GM12875 (cell line): ENCODE measurements at regions not wholly inside any gene's neighbourhood (a gene's known extent, or its start where the extent isn't known, plus 50 kb on each side); places are given as distances from the start of the nearest gene placed in this dataset.
"Not testable (repeated sequence)": the region's sequence is repeated elsewhere in the genome, so short reads cannot be mapped to it uniquely, and the experiment has no call there.

ENCODE experiments used
- H3K4me3 ChIP-seq: one replicate; pipeline ENCODE4 v1.5.1; 2011; ENCODE audit warnings: low read depth, low read length, control low read depth
- TF ChIP-seq, protein P1 (sequence below): IDR thresholded peaks from 2 replicates; pipeline ENCODE4 v1.5.1; 2011; ENCODE audit warnings: low read depth, mild to moderate bottlenecking, control low read depth, inconsistent platforms, low read length, moderate library complexity, borderline replicate concordance; ENCODE audit not compliant: insufficient read depth

DNA sequence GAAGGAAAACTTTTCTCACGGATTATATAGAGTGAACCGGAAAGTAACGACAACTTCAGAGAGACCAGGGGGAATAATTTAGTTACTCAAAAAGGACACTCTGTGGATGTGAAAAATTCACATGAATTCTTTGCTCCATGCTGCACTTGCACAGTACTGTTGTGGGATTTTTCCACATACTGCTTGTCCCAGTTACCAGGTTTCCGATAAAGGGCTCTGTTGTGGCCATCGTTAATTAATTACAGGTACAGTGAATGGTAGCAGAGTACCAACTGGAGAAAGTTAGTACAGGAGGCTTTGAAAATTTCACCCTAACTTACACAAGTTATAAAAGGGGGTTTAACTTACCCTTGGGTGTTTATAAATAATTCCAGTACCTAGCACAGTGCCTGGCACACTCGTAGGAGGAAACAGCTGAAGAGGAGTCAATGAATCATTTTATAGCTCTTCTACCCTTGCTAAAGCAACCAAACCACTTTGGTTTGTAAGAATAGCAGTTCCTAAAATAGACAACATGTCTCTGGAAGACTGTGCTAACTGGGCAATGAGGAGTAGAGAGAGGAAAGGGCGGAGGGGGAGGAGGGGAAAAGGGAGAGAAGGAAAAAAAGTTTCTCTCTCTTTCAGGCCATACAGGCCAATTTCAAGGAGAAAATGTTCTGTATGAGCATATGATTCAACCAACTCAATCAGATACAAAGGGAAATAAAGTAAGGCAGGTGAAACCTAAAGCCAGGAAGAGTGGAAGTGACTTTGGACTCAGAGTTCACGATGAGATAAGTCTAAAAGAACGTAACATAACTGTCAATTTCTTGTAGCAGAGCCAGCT lies 98.3 kb upstream of the MAGI3 start:
- TF ChIP-seq, protein P1, sequence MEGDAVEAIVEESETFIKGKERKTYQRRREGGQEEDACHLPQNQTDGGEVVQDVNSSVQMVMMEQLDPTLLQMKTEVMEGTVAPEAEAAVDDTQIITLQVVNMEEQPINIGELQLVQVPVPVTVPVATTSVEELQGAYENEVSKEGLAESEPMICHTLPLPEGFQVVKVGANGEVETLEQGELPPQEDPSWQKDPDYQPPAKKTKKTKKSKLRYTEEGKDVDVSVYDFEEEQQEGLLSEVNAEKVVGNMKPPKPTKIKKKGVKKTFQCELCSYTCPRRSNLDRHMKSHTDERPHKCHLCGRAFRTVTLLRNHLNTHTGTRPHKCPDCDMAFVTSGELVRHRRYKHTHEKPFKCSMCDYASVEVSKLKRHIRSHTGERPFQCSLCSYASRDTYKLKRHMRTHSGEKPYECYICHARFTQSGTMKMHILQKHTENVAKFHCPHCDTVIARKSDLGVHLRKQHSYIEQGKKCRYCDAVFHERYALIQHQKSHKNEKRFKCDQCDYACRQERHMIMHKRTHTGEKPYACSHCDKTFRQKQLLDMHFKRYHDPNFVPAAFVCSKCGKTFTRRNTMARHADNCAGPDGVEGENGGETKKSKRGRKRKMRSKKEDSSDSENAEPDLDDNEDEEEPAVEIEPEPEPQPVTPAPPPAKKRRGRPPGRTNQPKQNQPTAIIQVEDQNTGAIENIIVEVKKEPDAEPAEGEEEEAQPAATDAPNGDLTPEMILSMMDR: no peak
- no peak overlapping the region for H3K4me3 ChIP-seq

DNA sequence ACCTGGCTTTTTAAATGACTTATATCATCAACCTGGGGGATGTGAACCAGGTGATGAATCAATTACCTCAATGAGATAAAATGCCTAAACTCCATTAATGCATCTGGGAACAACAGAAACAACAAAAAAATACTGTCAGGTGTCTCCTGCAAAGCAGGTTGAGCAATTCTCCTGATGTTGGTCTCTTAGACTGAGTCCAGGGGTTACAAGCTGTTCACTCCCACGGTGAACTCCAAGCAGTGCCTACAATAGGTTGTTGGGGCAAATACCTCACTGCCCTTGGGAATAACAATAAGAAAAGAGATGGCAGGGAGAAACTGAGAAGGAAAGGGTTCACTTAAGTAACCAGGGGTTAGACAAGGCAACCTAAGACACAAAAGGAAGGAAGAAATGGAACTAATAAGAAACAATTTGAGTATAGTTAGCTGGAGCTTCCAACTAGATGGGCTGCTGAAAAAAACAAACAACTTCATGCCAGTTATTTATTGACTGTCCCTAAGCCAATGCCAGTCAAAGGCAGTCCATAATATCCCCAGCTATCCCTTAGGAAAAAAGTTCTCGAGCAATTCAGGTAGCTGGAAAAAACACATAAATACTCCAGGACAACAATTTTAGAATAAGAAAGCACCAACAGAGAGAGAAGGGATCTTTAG lies 97.6 kb upstream of the MAGI3 start:
- H3K4me3 ChIP-seq: no peak overlapping the region
- TF ChIP-seq, protein P1: no peak

DNA sequence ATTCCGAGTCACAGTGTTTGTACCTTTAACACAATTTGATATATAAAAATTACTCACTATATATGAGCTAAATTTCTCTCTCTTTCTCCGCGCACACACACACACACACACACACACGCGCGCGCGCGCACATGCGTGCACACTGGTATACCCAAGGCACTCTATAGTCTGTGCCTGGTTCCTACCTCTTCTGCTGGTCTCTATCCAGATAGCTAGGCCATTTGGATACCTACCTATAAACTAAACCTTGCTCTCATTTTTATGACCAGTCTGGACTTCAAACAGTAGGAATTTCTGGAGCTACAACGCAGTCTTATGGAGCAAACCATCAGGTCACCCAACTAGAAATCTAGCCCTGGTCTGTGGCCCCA lies 97.1 kb upstream of the MAGI3 start:
- no peak overlapping the region for H3K4me3 ChIP-seq
- TF ChIP-seq, protein P1: no peak

DNA sequence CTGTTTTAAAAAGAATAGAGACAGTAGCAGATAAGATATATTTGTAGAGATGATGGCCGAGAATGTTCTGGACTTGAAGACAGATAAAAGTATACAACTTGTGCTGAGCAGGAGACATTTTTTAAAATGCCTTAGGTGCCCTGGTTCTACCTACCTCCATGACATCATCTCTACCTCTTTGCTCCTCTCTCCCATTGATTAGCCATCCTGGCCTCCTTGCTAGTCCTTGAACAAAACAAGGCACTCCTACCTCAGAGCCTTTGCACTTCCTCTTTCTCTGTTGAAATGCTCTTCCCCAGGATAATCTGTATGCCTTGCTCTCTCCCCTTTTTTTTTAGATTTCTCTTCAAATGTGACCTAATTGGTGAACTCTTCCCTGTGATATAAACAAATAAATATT lies 92.6 kb upstream of the MAGI3 start:
- TF ChIP-seq, protein P1: no peak
- H3K4me3 ChIP-seq: no peak overlapping the region

DNA sequence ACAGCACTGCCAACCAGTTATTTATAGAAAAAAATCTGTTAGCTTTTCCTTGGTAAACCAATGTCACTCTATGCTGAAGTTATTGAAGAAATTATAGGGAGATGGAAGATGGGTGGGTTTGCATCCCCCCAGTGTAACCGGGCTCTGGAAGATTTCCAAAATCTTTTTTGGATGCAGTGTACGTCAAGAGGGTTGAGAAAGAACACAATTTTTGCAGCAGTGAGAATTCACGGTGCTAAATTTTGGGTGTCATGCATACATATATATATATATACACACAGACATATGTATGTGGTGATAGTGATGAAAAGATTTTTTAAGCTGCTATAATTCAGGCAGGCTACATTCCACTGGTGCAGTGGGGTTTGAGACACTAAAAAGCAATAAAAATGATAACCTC lies 91.4 kb upstream of the MAGI3 start:
- H3K4me3 ChIP-seq: no peak overlapping the region
- TF ChIP-seq, protein P1: no peak

DNA sequence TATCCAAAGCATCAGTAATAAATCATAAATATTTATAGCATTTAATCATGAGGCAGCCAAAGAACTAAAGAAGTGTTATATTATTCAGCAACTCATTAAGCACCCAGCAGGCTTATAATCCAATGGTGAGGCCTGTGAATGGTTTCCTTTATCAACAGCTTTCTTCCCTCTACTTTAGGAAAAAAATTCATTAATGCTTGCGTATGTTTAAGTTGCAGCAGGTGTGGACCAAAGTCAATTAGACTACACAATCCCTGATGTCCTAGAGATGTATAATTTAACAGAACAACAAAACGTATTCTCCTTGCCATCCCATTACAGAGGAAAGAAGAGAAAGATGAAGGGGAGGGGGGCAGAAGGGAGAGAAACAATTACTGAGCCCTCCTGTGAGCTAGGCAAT lies 87.7 kb upstream of the MAGI3 start:
- H3K4me3 ChIP-seq: no peak overlapping the region
- TF ChIP-seq, protein P1: no peak

DNA sequence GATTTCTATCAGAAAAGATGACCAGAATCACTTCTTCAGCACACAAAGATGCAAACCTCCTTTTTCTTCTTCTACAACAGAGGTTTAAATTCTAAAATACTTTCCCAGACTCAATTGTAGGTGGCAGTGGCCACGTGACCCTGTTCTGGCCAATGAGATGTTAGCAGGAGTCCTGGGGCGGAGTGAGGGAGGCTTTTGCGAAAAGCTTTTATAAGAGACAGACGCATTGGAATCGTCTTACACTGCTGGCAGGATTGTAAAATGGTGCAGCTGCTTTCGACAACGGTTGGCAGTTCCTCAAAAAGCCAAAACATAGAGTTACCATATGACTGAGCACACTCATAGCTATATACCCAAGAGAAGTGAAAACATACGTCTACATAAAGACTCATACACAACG lies 87.0 kb upstream of the MAGI3 start:
- H3K4me3 ChIP-seq: no peak overlapping the region
- TF ChIP-seq, protein P1: no peak

DNA sequence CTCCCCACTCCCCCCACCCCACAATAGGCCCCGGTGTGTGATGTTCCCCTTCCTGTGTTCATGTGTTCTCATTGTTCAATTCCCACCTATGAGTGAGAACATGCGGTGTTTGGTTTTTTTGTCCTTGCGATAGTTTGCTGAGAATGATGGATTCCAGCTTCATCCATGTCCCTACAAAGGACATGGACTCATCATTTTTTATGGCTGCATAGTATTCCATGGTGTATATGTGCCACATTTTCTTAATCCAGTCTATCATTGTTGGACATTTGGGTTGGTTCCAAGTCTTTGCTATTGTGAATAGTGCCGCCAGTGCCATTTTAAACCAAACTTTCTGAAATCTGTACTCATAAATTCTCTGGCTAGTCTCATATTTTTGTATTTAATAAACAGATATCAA lies 85.3 kb upstream of the MAGI3 start:
- H3K4me3 ChIP-seq: not testable (repeated sequence)
